GM18507 (cell line): ENCODE measurements at regions not wholly inside any gene's neighbourhood (a gene's known extent, or its start where the extent isn't known, plus 50 kb on each side); places are given as distances from the start of the nearest gene placed in this dataset.

Source experiments
- DNase-seq: peaks from one replicate; pipeline ENCODE4 v3.0.0; 2011; ENCODE audit warnings: low read depth; ENCODE audit not compliant: insufficient read length; ENCODE audit errors: extremely low spot score
- FAIRE-seq: peaks from 2 replicates; lab custom pipeline; 2011; peaks lifted over from hg19 to GRCh38; lab: Jason Lieb, UNC

- no peak for FAIRE-seq
Measured at GRCh38 chr22:19636696-19637407, 77.5 kb upstream of the SEPTIN5 start.

GRCh38 chr22:19637408-19638281, 76.7 kb upstream of the SEPTIN5 start:
- FAIRE-seq (no peak), DNase-seq (no peak)

More at GRCh38 chr22:19636696-19637407, 77.5 kb upstream of the SEPTIN5 start:
- DNase-seq: no peak

DNA sequence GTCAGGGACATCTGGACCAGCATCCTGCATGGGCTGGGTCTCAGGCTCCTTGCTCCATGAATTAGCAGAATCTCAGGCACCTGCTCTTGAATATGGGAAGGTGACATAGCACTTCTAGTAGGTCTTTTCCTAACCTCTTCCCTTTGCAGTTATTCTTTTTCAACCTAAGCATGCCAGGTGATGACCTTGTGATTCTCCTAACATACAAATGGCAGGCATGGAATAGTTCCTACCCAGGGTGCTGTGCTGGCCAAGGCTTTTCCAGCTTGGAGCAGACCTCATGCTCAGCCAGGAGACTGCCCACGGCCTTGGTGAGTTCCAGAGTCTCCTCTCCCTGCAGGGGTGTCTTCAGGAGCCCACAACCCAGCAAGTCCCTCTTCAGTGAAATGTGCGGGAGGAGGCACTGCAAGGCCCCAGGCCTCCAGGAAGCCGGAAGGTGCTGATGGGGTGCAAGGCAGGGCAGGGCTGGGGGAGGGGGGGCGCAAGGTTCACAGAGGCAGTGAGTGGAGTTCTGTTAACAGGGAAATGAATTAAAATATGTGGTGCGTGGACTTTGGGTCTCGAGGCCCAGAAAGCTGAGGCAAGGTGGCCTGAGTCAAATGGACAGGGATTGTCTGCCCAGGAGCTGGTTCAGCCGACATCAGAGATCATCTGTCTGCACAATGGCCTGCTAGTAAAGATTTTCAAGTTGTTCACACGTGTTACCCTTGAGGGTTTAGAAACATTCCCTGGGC, 75.9 kb upstream of the SEPTIN5 start:
- FAIRE-seq (no peak), DNase-seq (no peak)

DNA sequence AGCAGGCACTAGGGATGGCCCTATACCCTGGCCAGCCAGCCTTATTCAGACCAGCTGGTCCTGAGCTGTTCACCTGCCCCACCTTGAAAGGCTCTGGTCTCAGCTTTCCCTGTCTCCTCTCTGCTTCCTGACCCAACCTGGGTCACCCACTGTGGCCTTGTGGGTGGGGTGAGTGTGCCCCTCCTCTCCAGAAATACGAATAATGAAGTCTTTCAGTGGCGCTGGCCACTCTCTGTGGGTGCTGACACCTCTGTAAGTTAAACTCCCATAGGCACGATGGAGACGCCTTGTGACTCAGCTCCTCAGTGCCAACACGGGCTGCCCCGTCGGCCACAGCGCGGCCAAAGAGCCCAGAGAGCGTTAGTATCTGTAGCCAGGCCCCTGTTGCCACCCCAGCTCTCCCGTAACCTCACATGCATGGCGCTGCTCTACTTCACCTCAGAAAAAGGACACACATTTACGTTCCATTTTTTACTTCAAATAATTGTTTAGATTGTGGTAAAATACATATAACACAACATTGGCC, 74.6 kb upstream of the SEPTIN5 start:
- FAIRE-seq (no peak), DNase-seq (no peak)

- FAIRE-seq (no peak), DNase-seq (no peak)
Measured at GRCh38 chr22:19640306-19640705, 74.0 kb upstream of the SEPTIN5 start.

DNA sequence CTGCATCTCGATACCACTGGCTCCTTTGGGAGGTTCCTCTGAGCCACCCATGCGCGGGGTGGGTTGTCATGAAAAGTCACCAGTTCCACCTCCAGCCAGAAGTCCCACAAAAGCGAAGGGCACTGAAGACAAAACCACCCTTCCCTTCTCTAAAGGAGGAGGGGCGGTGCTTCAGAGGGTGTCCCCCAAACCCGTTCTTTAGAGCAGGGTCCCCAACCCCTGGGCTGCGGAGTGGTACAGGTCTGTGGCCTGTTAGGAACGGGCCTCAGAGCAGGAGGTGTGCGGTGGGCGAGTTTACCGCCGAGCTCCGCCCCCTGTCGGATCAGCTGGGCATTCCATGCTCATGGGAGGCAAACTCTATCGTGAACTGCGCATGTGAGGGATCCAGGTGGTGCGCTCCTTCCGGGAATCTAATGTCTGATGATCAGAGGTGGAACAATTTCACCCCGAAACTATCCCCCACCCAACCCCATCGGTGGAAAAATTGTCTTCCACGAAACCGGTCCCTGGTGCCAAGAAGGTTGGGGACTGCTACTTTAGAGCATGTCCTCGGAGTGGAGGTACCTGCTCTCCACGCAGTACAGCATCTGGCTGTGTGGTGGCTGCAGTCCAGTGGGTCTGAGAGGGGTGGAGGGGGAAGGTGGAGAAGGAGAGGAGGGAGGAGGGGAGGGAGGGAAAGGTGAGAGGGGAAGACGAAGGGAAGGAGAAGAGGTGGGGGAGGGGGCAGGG, 72.9 kb upstream of the SEPTIN5 start:
- DNase-seq: no peak
- FAIRE-seq: no peak

DNA sequence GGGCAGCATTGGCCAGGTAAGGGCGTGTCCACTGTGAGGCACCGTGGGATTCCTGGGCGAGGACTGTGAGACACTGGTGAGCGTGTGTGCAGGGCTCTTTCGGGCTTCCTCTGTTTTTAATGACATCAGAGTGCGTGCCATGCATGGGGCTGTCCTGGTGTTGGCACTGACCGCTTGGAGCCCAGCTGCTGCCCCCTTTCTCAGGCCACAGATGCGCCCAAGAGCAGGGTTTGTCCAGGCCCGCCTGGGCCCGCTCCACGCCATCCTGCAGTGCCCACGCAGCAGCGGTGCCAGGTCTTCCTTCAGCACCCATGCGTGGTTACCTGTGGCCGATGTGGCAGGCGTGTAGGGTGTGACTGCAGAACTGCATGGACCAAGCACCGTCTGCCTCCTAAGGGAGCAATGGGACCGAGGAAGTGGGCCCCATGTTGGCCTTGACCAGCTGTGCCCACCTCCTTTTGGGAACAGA, 72.3 kb upstream of the SEPTIN5 start:
- FAIRE-seq (no peak), DNase-seq (no peak)

DNA sequence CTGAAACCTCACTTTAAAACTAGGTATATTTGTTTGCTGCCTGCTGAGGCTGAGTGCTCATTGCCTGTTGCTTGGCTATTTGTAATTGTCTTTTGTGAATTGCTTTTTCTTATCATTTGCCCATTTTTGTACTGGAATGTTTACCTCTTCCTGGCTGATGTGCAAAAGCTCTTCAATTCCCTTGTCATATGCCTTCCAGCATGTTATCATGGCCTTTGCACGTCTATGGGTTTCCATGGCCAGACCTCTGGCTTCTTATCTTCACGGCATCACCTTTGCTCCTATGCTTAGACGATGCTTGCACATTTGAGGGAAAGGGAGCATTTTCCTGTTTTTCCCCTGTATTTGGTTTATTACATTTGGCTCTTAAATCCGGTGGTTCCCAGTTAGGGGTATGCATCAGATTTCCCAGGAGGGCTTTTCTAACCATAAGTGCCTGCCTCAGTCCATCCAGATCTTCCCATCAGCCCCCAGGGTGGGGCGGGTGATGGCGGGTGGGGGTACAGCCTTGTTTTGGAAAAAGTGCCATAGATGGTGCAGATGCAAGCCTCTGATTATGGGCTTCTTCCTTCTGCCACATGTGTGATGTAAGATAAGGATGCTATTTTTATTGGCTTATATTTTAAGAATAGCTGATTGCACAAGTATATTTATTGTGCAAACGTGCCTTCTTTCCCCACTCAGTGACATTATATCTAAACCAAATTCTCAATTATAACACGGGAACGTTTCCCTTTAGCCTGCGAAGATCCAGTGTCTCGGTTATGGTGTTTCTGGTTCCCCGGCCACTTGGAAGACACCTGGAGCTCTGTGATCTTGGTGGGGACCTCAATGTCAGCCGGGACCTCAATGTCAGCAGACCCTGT, 70.6 kb upstream of the SEPTIN5 start:
- DNase-seq (no peak), FAIRE-seq (no peak)

GRCh38 chr22:19644314-19645223, 69.7 kb upstream of the SEPTIN5 start:
- DNase-seq (no peak), FAIRE-seq (no peak)

- FAIRE-seq: no peak
- DNase-seq: no peak
Measured at GRCh38 chr22:19645391-19645790, 68.9 kb upstream of the SEPTIN5 start.

- no peak for DNase-seq
- FAIRE-seq: no peak
Measured at GRCh38 chr22:19645905-19646304, 68.4 kb upstream of the SEPTIN5 start.

DNA sequence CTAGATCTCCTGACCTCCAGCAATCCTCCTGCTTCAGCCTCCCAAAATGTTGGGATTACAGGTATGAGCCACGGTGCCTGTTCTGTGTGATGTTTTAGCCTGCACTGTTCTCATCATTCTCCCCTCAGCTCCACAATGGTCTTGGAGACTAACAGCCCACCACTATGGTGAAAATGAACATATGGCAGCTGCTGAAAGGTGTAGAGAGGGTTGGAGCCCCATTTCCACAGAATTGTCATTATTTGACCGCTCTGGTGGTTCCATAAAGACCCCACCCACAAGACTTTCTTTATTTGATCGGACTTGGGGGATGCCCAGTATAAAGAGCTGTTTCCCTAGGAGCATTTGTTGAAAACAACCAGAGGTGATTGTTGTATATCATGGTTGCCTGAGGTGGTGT, 67.9 kb upstream of the SEPTIN5 start:
- no peak for DNase-seq
- FAIRE-seq: no peak

DNA sequence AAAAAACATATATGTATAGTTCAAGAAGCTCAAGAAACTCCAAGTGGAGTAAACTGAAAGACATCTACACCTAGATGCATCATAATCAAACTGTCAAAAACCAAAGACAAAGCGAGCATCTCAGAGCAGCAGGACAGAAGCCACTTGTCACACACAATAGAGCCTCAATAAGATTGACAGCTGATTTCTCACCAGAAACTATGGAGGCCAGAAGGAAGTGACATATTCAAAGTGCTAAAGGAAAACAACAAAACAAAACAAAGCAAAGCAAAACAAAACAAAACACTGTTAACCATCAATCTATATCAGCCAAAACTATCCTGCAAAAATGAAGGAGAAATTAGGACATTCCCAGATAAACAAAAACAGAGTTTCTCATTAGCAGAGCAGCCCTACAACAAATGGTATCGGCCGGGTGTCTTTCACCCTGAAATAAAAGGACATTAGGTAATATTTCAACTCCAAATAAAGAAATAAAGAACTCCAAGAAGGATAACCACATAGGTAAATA, 65.8 kb upstream of the SEPTIN5 start:
- DNase-seq (no peak), FAIRE-seq (no peak)

GRCh38 chr22:19652316-19652715, 62.0 kb upstream of the SEPTIN5 start:
- FAIRE-seq: no peak

GRCh38 chr22:19654338-19654987, 59.8 kb upstream of the SEPTIN5 start:
- FAIRE-seq: no peak
- DNase-seq: no peak

More at GRCh38 chr22:19652316-19652715, 62.0 kb upstream of the SEPTIN5 start:
- no peak for DNase-seq

DNA sequence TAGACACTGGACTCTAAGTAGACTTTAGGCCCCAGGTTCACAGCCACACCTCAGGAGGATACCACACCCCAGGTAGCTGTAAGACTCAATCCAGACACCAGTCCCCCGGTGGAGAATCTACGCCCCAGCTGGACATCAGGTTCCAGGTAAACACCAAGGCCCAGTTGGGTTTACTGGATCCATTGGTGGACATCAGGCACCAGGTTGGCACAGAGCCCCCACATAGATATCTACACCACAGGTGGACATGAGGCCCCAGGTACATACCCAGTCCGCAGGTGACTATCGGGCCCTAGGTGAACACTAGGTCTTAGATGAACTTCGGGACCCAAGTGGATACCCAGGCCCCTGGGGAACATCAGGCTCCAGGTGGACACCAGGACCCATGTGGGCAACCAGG, 58.9 kb upstream of the SEPTIN5 start:
- no peak for FAIRE-seq
- DNase-seq: no peak
